IMR-90 (cell line): ENCODE measurements at regions not wholly inside any gene's neighbourhood (a gene's known extent, or its start where the extent isn't known, plus 50 kb on each side); places are given as distances from the start of the nearest gene placed in this dataset.

Source experiments
- ATAC-seq: fragments of 200-7000 bp; cut with Tn5 transposase; 2 replicates; pipeline ENCODE4 v1.9.1; 2020; ENCODE audit warnings: low read depth, mild to moderate bottlenecking, moderate library complexity
- BruUV-seq: library from RNA; stranded (reverse); fragments of 400-500 nt; replicated peaks from 2 replicates; lab custom pipeline; 2021; lab: Mats Ljungman, UMichigan
- CTCF ChIA-PET: fragments of 300-600 bp; formaldehyde crosslinking; extraction: SDS; loops from one replicate; lab custom pipeline; 2021; ENCODE audit warnings: antibody characterized with exemption; lab: Yijun Ruan, JAX
- POLR2A ChIA-PET: fragments of 300-600 bp; sonication (Branson Sonifier 250); formaldehyde crosslinking; loops from one replicate; lab custom pipeline; 2022; ENCODE audit warnings: antibody characterized with exemption; ENCODE audit not compliant: unreplicated experiment; lab: Charles Lee
- DNase-seq: peaks from one replicate; pipeline ENCODE4 v3.0.0; 2013
- H2AFZ ChIP-seq: replicated peaks from 2 replicates; pipeline ENCODE3; 2013; ENCODE audit warnings: low read length, mild to moderate bottlenecking; ENCODE audit not compliant: poor library complexity
- H2AK5ac ChIP-seq: 2 replicates; pipeline ENCODE4 v1.6.1; 2013; ENCODE audit warnings: low read depth, low read length, inconsistent platforms
- H2AK9ac ChIP-seq: replicated peaks from 2 replicates; pipeline ENCODE3; 2013; ENCODE audit warnings: mild to moderate bottlenecking, low read depth, low read length, moderate library complexity; ENCODE audit not compliant: poor library complexity
- H2BK120ac ChIP-seq: 2 replicates; pipeline ENCODE4 v1.6.1; 2013; ENCODE audit warnings: low read depth, low read length, inconsistent platforms
- H2BK15ac ChIP-seq: 3 replicates; pipeline ENCODE4 v1.6.1; 2013; ENCODE audit warnings: low read depth, low read length, inconsistent platforms
- H2BK20ac ChIP-seq: 2 replicates; pipeline ENCODE4 v1.6.1; 2013; ENCODE audit warnings: low read depth, mild to moderate bottlenecking, inconsistent platforms, low read length, moderate library complexity
- H2BK5ac ChIP-seq: 2 replicates; pipeline ENCODE4 v1.6.1; 2013; ENCODE audit warnings: mild to moderate bottlenecking, low read depth, low read length, inconsistent platforms; ENCODE audit not compliant: poor library complexity, severe bottlenecking
- H3K14ac ChIP-seq: replicated peaks from 2 replicates; pipeline ENCODE4 v1.6.1; 2013; ENCODE audit warnings: low read depth, low read length, inconsistent platforms
- H3K18ac ChIP-seq: 2 replicates; pipeline ENCODE4 v1.6.1; 2013; ENCODE audit warnings: low read depth, low read length, control low read depth
- H3K23ac ChIP-seq: 2 replicates; pipeline ENCODE4 v1.6.1; 2013; ENCODE audit warnings: low read depth, low read length, inconsistent platforms
- H3K27ac ChIP-seq: 2 replicates; pipeline ENCODE4 v1.5.1; 2013; ENCODE audit warnings: mild to moderate bottlenecking, control low read depth, low read length; ENCODE audit not compliant: insufficient read depth
- H3K27me3 ChIP-seq: 2 replicates; pipeline ENCODE4 v1.6.1; 2013; ENCODE audit warnings: low read length; ENCODE audit not compliant: control insufficient read depth, insufficient read depth
- H3K36me3 ChIP-seq: 2 replicates; pipeline ENCODE4 v1.6.1; 2013; ENCODE audit warnings: low read length, mixed read lengths; ENCODE audit not compliant: control insufficient read depth, insufficient read depth
- H3K4ac ChIP-seq: 2 replicates; pipeline ENCODE4 v1.6.1; 2013; ENCODE audit warnings: low read depth, low read length, inconsistent platforms
- H3K4me1 ChIP-seq: 2 replicates; pipeline ENCODE4 v1.6.1; 2013; ENCODE audit warnings: low read length, mixed read lengths; ENCODE audit not compliant: control insufficient read depth, insufficient read depth
- H3K4me2 ChIP-seq: 2 replicates; pipeline ENCODE4 v1.6.1; 2013; ENCODE audit warnings: low read depth, mild to moderate bottlenecking, control low read depth, low read length, moderate library complexity
- H3K4me3 ChIP-seq: 2 replicates; pipeline ENCODE4 v1.5.1; 2013; ENCODE audit warnings: low read depth, mild to moderate bottlenecking, control low read depth, low read length, moderate library complexity; ENCODE audit not compliant: insufficient read depth
- H3K56ac ChIP-seq: 2 replicates; pipeline ENCODE4 v1.6.1; 2013; ENCODE audit warnings: low read length, inconsistent platforms; ENCODE audit not compliant: insufficient read depth; ENCODE audit errors: extremely low read depth
- H3K79me1 ChIP-seq, 2 experiments: 2 replicates each; pipeline ENCODE4 v1.6.1; 2013; ENCODE audit warnings: low read length in 2 of 2, inconsistent platforms in 1 of 2, low read depth in 1 of 2
- H3K9ac ChIP-seq: 2 replicates; pipeline ENCODE4 v1.6.1; 2013; ENCODE audit warnings: low read depth, low read length, control low read depth
- H3K9me1 ChIP-seq: 2 replicates; pipeline ENCODE4 v1.6.1; 2013; ENCODE audit warnings: low read length, inconsistent platforms; ENCODE audit not compliant: insufficient read depth
- H3K9me3 ChIP-seq: 2 replicates; pipeline ENCODE4 v1.6.1; 2013; ENCODE audit warnings: low read length; ENCODE audit not compliant: control insufficient read depth, insufficient read depth
- H4K20me1 ChIP-seq: 2 replicates; pipeline ENCODE4 v1.6.1; 2013; ENCODE audit warnings: low read length, inconsistent platforms; ENCODE audit not compliant: insufficient read depth
- H4K5ac ChIP-seq: 2 replicates; pipeline ENCODE4 v1.6.1; 2013; ENCODE audit warnings: mild to moderate bottlenecking, low read depth, low read length, control low read depth
- H4K8ac ChIP-seq, 2 experiments: 2 replicates each; pipeline ENCODE4 v1.6.1; 2013; ENCODE audit warnings: low read depth in 2 of 2, low read length in 2 of 2, control low read depth in 1 of 2, inconsistent platforms in 1 of 2
- H4K91ac ChIP-seq: 2 replicates; pipeline ENCODE4 v1.6.1; 2013; ENCODE audit warnings: low read depth, low read length, inconsistent platforms; ENCODE audit not compliant: insufficient read depth
- BHLHE40 ChIP-seq: fragments of 150-350 bp; IDR thresholded peaks from 2 replicates; pipeline ENCODE4 v1.6.1; 2016; ENCODE audit warnings: mild to moderate bottlenecking, low read depth, low read length
- CEBPB ChIP-seq: IDR thresholded peaks from 2 replicates; pipeline ENCODE4 v1.6.1; 2012; ENCODE audit warnings: low read depth, low read length, improper control_type of control experiment
- FOS ChIP-seq: fragments of 150-350 bp; IDR thresholded peaks from 2 replicates; pipeline ENCODE4 v1.6.1; 2016; ENCODE audit warnings: low read depth, low read length
- NFE2L2 ChIP-seq: fragments of 150-350 bp; IDR thresholded peaks from 2 replicates; pipeline ENCODE4 v1.6.1; 2016; ENCODE audit warnings: low read depth, mild to moderate bottlenecking, low read length
- POLR2A ChIP-seq: IDR thresholded peaks from 2 replicates; pipeline ENCODE4 v1.6.1; 2012; ENCODE audit warnings: mild to moderate bottlenecking, low read depth, low read length
- WGBS, 2 experiments: methylation state at CpG; one replicate each; pipeline versions ENCODE4 v1.1.5 to v1.1.7; 2013; ENCODE audit warnings: missing lambda C conversion rate in 2 of 2; ENCODE audit not compliant: insufficient read length in 1 of 2; ENCODE audit errors: extremely low coverage in 2 of 2; 5-methylcytosine and 5-hydroxymethylcytosine counted together
- dilution Hi-C: fragments of 300-500 bp; cut with HindIII; formaldehyde crosslinking; loops from one replicate; pipeline ENCODE4 v1.14.3; 2018; ENCODE audit warnings: low sequenced_read_pairs; ENCODE audit not compliant: unreplicated experiment
- in situ Hi-C: fragments of 300-500 bp; cut with MboI; formaldehyde crosslinking; loops from 3 replicates; pipeline ENCODE4 v1.14.3; 2019; ENCODE audit warnings: low sequenced_read_pairs, inconsistent platforms, mixed read lengths
- intact Hi-C: fragments of 100-400 bp; cut with micrococcal nuclease; formaldehyde crosslinking; loops from 2 replicates; pipeline ENCODE4 v1.10.0; 2022

GRCh38 chr12:105924526-105925208, 214.1 kb downstream of the NUAK1 start:
- Histone ChIP-seq H3K9ac (no peak overlapping the region), H3K56ac (no peak overlapping the region), H3K18ac (no peak overlapping the region), H2BK15ac (no peak overlapping the region), H2AFZ (no peak overlapping the region), H3K14ac (no peak overlapping the region), H3K4ac (0 out of 2 replicates have a peak overlapping the region, but pooled peaks have one; percentile 24), H3K4me2 (no peak overlapping the region), H2BK120ac (no peak overlapping the region), H3K79me1 (no peaks in the 10 kb centered on the region), H3K4me3 (no peak overlapping the region), H4K20me1 (no peaks in the 10 kb centered on the region), H3K9me1 (peaks cover 7% of the 10 kb centered on the region), H3K23ac (no peak overlapping the region), H3K27me3 (no peaks in the 10 kb centered on the region), H2BK5ac (no peak overlapping the region), H3K9me3 (no peaks in the 10 kb centered on the region), H3K27ac (no peak overlapping the region), H4K5ac (no peak overlapping the region), H4K91ac (peak overlapping the region; percentile 34; the same call in 1 of the 2 replicates), H2BK20ac (no peak overlapping the region), H3K36me3 (no peaks in the 10 kb centered on the region), H4K8ac (no peak overlapping the region), H2AK9ac (no peak overlapping the region), H3K4me1 (peaks cover 11% of the 10 kb centered on the region), H2AK5ac (no peak overlapping the region)
- in situ Hi-C loops (no loop called here), dilution Hi-C loops (no loop called here), intact Hi-C loops (no loop called here)
- no TSS peak for BruUV-seq
- 80% methylated on average over 1 of the region's 7 CpGs; no CpG with 5 or more reads in 1 of the 2 experiments for WGBS, 2 experiments
- ChIA-PET CTCF (no interaction called here), POLR2A (no interaction called here)
- TF ChIP-seq NFE2L2: no peak
- TF ChIP-seq POLR2A: no peak
- TF ChIP-seq CEBPB: no peak
- TF ChIP-seq FOS: no peak
- no peak for TF ChIP-seq BHLHE40
- DNase-seq: no peak
- ATAC-seq: no peak
